Astrocyte (in vitro differentiated cells and primary cell): ENCODE measurements at regions not wholly inside any gene's neighbourhood (a gene's known extent, or its start where the extent isn't known, plus 50 kb on each side); places are given as distances from the start of the nearest gene placed in this dataset.

ENCODE experiments used
- DNase-seq: peaks from one replicate; pipeline ENCODE4 v3.0.0-alpha.2; 2010; ENCODE audit warnings: low read depth
- FAIRE-seq: peaks from 2 replicates; lab custom pipeline; 2011; peaks lifted over from hg19 to GRCh38; lab: Jason Lieb, UNC
- H2AFZ ChIP-seq: 2 replicates; pipeline ENCODE4 v1.6.0; 2012; ENCODE audit warnings: low read depth, low read length, inconsistent platforms
- H3K27ac ChIP-seq: 2 replicates; pipeline ENCODE4 v1.5.1; 2011; ENCODE audit warnings: low read depth, low read length, inconsistent platforms
- H3K27me3 ChIP-seq: 2 replicates; pipeline ENCODE4 v1.6.0; 2011; ENCODE audit warnings: low read length, inconsistent platforms; ENCODE audit not compliant: insufficient read depth
- H3K36me3 ChIP-seq: 2 replicates; pipeline ENCODE4 v1.5.1; 2011; ENCODE audit warnings: low read length, inconsistent platforms; ENCODE audit not compliant: insufficient read depth
- H3K4me1 ChIP-seq: 2 replicates; pipeline ENCODE4 v1.5.1; 2011; ENCODE audit warnings: low read length, inconsistent platforms; ENCODE audit not compliant: insufficient read depth
- H3K4me2 ChIP-seq: 2 replicates; pipeline ENCODE4 v1.6.0; 2012; ENCODE audit warnings: low read length, inconsistent platforms
- H3K4me3 ChIP-seq: 2 replicates; pipeline ENCODE4 v1.5.1; 2011; ENCODE audit warnings: low read depth, mild to moderate bottlenecking, low read length, inconsistent platforms; ENCODE audit not compliant: insufficient read depth
- H3K79me2 ChIP-seq: 2 replicates; pipeline ENCODE4 v1.6.0; 2012; ENCODE audit warnings: mild to moderate bottlenecking, low read length, inconsistent platforms; ENCODE audit not compliant: insufficient read depth
- H3K9ac ChIP-seq: 2 replicates; pipeline ENCODE4 v1.6.0; 2012; ENCODE audit warnings: mild to moderate bottlenecking, low read length, inconsistent platforms
- H3K9me3 ChIP-seq: 2 replicates; pipeline ENCODE4 v1.5.1; 2012; ENCODE audit warnings: low read depth, mild to moderate bottlenecking, low read length, inconsistent platforms; ENCODE audit not compliant: insufficient read depth
- H4K20me1 ChIP-seq: 2 replicates; pipeline ENCODE4 v1.6.0; 2012; ENCODE audit warnings: low read length, inconsistent platforms; ENCODE audit not compliant: insufficient read depth
- H3K27ac Mint-ChIP-seq: one replicate; pipeline ENCODE4 v1.8.0; 2021; ENCODE audit warnings: mild to moderate bottlenecking, mixed read lengths; ENCODE audit not compliant: unreplicated experiment
- H3K27me3 Mint-ChIP-seq: one replicate; pipeline ENCODE4 v1.8.0; 2021; ENCODE audit warnings: low read depth, mixed read lengths; ENCODE audit not compliant: unreplicated experiment
- H3K36me3 Mint-ChIP-seq: one replicate; pipeline ENCODE4 v1.8.0; 2021; ENCODE audit warnings: low read depth, mixed read lengths; ENCODE audit not compliant: unreplicated experiment
- H3K4me1 Mint-ChIP-seq: one replicate; pipeline ENCODE4 v1.8.0; 2021; ENCODE audit warnings: low read depth, mixed read lengths; ENCODE audit not compliant: unreplicated experiment
- H3K4me3 Mint-ChIP-seq: one replicate; pipeline ENCODE4 v1.8.0; 2021; ENCODE audit warnings: mild to moderate bottlenecking, moderate library complexity, mixed read lengths; ENCODE audit not compliant: unreplicated experiment
- H3K9me3 Mint-ChIP-seq: one replicate; pipeline ENCODE4 v1.8.0; 2021; ENCODE audit warnings: mild to moderate bottlenecking, mixed read lengths; ENCODE audit not compliant: unreplicated experiment
- CTCF ChIP-seq: IDR thresholded peaks from 2 replicates; pipeline ENCODE4 v1.5.1; 2011; ENCODE audit warnings: low read depth, mild to moderate bottlenecking, inconsistent platforms, low read length, moderate library complexity; ENCODE audit not compliant: insufficient read depth
- EZH2 ChIP-seq: IDR thresholded peaks from 2 replicates; pipeline ENCODE4 v1.6.1; 2012; ENCODE audit warnings: mild to moderate bottlenecking, low read length, inconsistent platforms; ENCODE audit not compliant: insufficient read depth

GRCh38 chr2:106948540-106948939 is 62.6 kb upstream of the ST6GAL2 start:
- Histone ChIP-seq H3K4me1 (peaks cover 11% of the 10 kb centered on the region), H3K36me3 (no peaks in the 10 kb centered on the region), H3K79me2 (no peaks in the 10 kb centered on the region), H3K4me3 (no peak overlapping the region), H3K27me3 (no peaks in the 10 kb centered on the region), H4K20me1 (no peaks in the 10 kb centered on the region), H3K9me3 (peaks cover 4% of the 10 kb centered on the region), H3K9ac (no peak overlapping the region), H3K27ac (no peak overlapping the region), H2AFZ (no peak overlapping the region), H3K4me2 (no peak overlapping the region)
- peak; percentile 6 for DNase-seq
- TF ChIP-seq CTCF (no peak), EZH2 (no peak)
- H3K36me3 Mint-ChIP-seq, result peaks cover 5% of the 10 kb centered on the region
- peak overlapping the region; percentile 51 for H3K27ac Mint-ChIP-seq
- no peak for FAIRE-seq
- H3K27me3 Mint-ChIP-seq, result no peaks in the 10 kb centered on the region
- no peak overlapping the region for H3K4me3 Mint-ChIP-seq
- H3K9me3 Mint-ChIP-seq, result peaks cover 10% of the 10 kb centered on the region
- peaks cover 26% of the 10 kb centered on the region for H3K4me1 Mint-ChIP-seq

- DNase-seq, result peak; percentile 56
- Histone ChIP-seq H2AFZ (no peak overlapping the region), H3K27ac (peak overlapping the region; percentile 64), H3K36me3 (no peaks in the 10 kb centered on the region), H3K9me3 (peaks cover 4% of the 10 kb centered on the region), H3K27me3 (no peaks in the 10 kb centered on the region), H3K4me1 (peaks cover 27% of the 10 kb centered on the region), H3K79me2 (no peaks in the 10 kb centered on the region), H4K20me1 (no peaks in the 10 kb centered on the region), H3K9ac (no peak overlapping the region), H3K4me2 (no peak overlapping the region), H3K4me3 (no peak overlapping the region)
- H3K9me3 Mint-ChIP-seq, result peaks cover 10% of the 10 kb centered on the region
- TF ChIP-seq CTCF (no peak), EZH2 (no peak)
- peaks cover 5% of the 10 kb centered on the region for H3K36me3 Mint-ChIP-seq
- H3K27ac Mint-ChIP-seq, result peak overlapping the region; percentile 60
- no peaks in the 10 kb centered on the region for H3K27me3 Mint-ChIP-seq
- no peak for FAIRE-seq
- no peak overlapping the region for H3K4me3 Mint-ChIP-seq
- H3K4me1 Mint-ChIP-seq, result peaks cover 39% of the 10 kb centered on the region
Measured at GRCh38 chr2:106953236-106953635, 67.3 kb upstream of the ST6GAL2 start.

DNA sequence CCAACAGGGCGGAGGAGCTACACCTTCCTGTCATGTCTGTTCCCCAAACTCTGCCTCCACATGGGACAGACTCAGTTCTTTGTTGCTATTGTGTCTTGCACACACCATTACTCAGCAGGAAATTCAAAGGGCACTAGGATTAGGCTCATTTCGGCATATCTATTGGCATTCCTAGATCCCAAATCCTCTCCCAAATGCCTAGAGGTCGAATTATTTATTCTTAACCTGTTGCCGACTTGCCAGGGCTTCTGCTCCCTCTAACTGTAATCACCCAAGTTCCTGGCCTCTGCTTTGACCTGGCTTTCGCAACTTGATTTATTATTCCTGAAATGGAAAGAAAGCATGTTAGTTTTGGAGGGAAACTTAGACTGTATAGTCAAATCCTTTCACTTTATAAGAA is 67.8 kb upstream of the ST6GAL2 start:
- peak overlapping the region; percentile 15 for H3K4me2 ChIP-seq
- no peak overlapping the region for H3K4me3 ChIP-seq
- peaks cover 27% of the 10 kb centered on the region for H3K4me1 ChIP-seq
- H3K27me3 Mint-ChIP-seq, result no peaks in the 10 kb centered on the region
- no peak overlapping the region for H3K4me3 Mint-ChIP-seq
- peaks cover 5% of the 10 kb centered on the region for H3K36me3 Mint-ChIP-seq
- H3K9ac ChIP-seq, result peak overlapping the region; percentile 40
- DNase-seq, result no peak
- no peaks in the 10 kb centered on the region for H4K20me1 ChIP-seq
- H3K4me1 Mint-ChIP-seq, result peaks cover 34% of the 10 kb centered on the region
- no peaks in the 10 kb centered on the region for H3K36me3 ChIP-seq
- peaks cover 10% of the 10 kb centered on the region for H3K9me3 Mint-ChIP-seq
- peak overlapping the region; percentile 64 for H3K27ac ChIP-seq
- H2AFZ ChIP-seq, result peak overlapping the region; percentile 36
- FAIRE-seq, result no peak
- H3K79me2 ChIP-seq, result no peaks in the 10 kb centered on the region
- H3K9me3 ChIP-seq, result peaks cover 4% of the 10 kb centered on the region
- H3K27ac Mint-ChIP-seq, result peak overlapping the region; percentile 75
- H3K27me3 ChIP-seq, result no peaks in the 10 kb centered on the region
- TF ChIP-seq EZH2, result no peak
- TF ChIP-seq CTCF, result no peak
